PFSK-1 (cell line): ENCODE measurements at regions not wholly inside any gene's neighbourhood (a gene's known extent, or its start where the extent isn't known, plus 50 kb on each side); places are given as distances from the start of the nearest gene placed in this dataset.

ENCODE experiments used
- FOXP2 ChIP-seq: optimal IDR thresholded peaks from 2 replicates; pipeline ENCODE3; 2011; ENCODE audit warnings: borderline replicate concordance, control low read depth, inconsistent platforms; ENCODE audit not compliant: insufficient read depth; ENCODE audit errors: extremely low read length, extremely low read depth
- POLR2AphosphoS5 ChIP-seq: IDR thresholded peaks from 2 replicates; pipeline ENCODE4 v1.6.1; 2012; ENCODE audit warnings: low read depth, mild to moderate bottlenecking, control low read depth, low read length, moderate library complexity
- SIN3A ChIP-seq: IDR thresholded peaks from 2 replicates; pipeline ENCODE4 v1.6.1; 2012; ENCODE audit warnings: mild to moderate bottlenecking, low read length, moderate library complexity, borderline replicate concordance; ENCODE audit not compliant: insufficient read depth
- TAF1 ChIP-seq: IDR thresholded peaks from 2 replicates; pipeline ENCODE4 v1.6.1; 2012; ENCODE audit warnings: low read length, control low read depth, borderline replicate concordance; ENCODE audit not compliant: insufficient read depth
- TF ChIP-seq, protein P1 (sequence below), 2 experiments: IDR thresholded peaks; 2 replicates each; pipeline versions ENCODE4 v1.6.1 to v1.8.0; 2011 to 2012; ENCODE audit warnings: low read depth in 2 of 2, low read length in 2 of 2, control low read depth in 1 of 2, inconsistent platforms in 1 of 2, mild to moderate bottlenecking in 1 of 2, moderate library complexity in 1 of 2; ENCODE audit not compliant: insufficient read depth in 1 of 2

DNA sequence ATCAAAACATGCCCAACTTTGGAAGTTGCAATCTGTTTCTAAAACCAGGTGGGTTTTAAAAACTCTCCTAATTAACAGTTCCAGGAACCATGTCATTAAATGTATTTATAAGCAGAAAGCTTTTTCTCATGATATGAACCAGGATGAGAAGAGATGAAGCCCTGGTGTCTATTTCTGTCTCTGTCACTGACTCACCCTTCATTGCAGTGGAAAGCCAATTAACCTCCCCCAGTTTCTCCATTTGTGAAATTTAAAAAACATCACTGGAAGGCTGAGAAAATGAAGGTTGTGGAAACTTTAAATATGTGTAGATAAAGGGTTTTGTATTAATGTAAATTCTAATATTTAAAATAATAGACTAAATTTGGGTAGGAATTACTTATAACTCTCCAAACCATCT, 1088.0 kb downstream of the SORCS1 start:
- no peak for TF ChIP-seq POLR2AphosphoS5
- no peak for TF ChIP-seq FOXP2
- TF ChIP-seq TAF1: no peak
- TF ChIP-seq, protein P1, sequence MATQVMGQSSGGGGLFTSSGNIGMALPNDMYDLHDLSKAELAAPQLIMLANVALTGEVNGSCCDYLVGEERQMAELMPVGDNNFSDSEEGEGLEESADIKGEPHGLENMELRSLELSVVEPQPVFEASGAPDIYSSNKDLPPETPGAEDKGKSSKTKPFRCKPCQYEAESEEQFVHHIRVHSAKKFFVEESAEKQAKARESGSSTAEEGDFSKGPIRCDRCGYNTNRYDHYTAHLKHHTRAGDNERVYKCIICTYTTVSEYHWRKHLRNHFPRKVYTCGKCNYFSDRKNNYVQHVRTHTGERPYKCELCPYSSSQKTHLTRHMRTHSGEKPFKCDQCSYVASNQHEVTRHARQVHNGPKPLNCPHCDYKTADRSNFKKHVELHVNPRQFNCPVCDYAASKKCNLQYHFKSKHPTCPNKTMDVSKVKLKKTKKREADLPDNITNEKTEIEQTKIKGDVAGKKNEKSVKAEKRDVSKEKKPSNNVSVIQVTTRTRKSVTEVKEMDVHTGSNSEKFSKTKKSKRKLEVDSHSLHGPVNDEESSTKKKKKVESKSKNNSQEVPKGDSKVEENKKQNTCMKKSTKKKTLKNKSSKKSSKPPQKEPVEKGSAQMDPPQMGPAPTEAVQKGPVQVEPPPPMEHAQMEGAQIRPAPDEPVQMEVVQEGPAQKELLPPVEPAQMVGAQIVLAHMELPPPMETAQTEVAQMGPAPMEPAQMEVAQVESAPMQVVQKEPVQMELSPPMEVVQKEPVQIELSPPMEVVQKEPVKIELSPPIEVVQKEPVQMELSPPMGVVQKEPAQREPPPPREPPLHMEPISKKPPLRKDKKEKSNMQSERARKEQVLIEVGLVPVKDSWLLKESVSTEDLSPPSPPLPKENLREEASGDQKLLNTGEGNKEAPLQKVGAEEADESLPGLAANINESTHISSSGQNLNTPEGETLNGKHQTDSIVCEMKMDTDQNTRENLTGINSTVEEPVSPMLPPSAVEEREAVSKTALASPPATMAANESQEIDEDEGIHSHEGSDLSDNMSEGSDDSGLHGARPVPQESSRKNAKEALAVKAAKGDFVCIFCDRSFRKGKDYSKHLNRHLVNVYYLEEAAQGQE (IDR thresholded peaks at IDR 0.05; ENCODE audit: insufficient read depth in 1 of 2, low read depth in 2 of 2, low read length in 2 of 2): no peak
- TF ChIP-seq SIN3A: no peak

DNA sequence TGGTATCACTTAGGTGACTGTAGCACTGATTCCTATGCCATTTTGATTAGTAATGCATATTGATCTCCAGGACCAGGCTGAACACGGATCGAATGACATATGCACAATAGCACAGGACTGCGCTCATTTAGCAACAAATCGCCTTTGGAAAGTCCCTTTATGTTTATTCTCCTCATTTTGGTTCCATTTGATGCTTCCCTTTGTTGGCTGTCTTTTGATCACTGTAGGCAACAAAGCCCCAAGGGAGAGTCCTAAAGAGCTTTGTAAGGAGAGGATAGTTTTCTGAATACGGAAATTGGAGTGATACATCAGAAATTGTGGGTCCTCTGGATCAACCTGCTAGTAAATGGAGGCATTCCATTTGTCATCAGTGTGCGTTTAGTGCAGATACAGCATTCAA, 1111.4 kb downstream of the SORCS1 start:
- TF ChIP-seq SIN3A (no peak), TAF1 (no peak), FOXP2 (no peak), POLR2AphosphoS5 (no peak)
- TF ChIP-seq, protein P1 (IDR thresholded peaks at IDR 0.05; ENCODE audit: insufficient read depth in 1 of 2, low read depth in 2 of 2, low read length in 2 of 2): no peak

DNA sequence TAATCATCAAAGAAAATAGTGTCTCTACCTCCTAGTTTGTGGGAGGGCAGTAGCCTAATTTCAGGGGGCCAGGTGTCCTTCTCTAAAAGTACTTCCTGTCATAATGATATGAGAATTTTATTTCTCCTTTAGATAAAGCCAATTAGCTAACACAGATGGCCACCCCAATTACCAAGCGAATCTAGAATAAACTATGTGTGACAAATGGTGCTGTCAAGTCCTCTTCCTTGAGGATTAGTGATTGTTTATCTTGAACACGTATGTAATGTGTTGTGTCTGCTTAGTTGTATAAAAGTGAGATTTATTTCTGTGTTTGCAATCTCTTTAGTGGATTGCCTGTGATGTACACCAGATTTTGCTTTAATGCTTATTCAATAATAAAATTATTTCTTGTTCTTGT, 1120.0 kb downstream of the SORCS1 start:
- TF ChIP-seq, protein P1 (IDR thresholded peaks at IDR 0.05; ENCODE audit: insufficient read depth in 1 of 2, low read depth in 2 of 2, low read length in 2 of 2): no peak
- TF ChIP-seq TAF1: no peak
- TF ChIP-seq FOXP2: no peak

DNA sequence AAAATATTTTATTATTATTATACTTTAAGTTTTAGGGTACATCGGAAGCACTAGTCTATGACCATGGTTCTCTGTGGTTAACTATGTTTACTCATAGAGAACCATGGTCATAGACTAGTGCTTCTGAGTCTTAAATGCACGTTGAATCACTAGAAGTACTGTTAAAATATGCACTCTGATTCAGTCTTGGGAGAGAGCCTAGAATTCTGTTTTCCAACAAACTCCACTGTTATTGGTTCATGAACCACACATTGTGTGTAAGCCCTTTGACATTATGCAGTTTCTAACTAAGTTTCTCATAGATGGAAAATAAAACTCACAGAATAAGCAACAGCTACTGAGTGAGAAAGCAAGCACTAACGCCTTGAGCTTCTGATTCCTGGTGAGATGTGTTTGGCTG, 1120.6 kb downstream of the SORCS1 start:
- TF ChIP-seq SIN3A (no peak), POLR2AphosphoS5 (no peak), FOXP2 (no peak), TAF1 (no peak)
- TF ChIP-seq, protein P1 (IDR thresholded peaks at IDR 0.05; ENCODE audit: insufficient read depth in 1 of 2, low read depth in 2 of 2, low read length in 2 of 2): no peak

DNA sequence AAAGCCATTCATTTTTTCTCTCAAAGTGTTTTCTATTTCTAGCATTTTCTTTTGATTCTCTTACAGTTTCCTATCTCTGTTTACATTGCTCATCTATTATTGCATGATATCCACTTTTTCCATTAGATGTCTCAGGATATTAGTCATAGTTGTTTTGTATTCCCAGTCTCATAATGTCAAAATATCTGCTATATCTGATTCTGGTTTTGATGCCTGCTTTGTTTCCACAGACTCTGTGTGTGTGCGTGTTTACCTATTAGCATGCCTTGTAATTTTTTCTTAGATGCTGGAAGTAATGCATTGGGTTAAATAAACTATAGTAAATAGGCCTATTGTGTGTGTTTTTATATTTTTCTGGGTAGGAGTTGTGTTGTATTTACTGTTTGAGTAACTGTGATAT, 1126.3 kb downstream of the SORCS1 start:
- TF ChIP-seq POLR2AphosphoS5: no peak
- TF ChIP-seq SIN3A: no peak
- TF ChIP-seq FOXP2: no peak
- TF ChIP-seq TAF1: no peak
- TF ChIP-seq, protein P1 (IDR thresholded peaks at IDR 0.05; ENCODE audit: insufficient read depth in 1 of 2, low read depth in 2 of 2, low read length in 2 of 2): no peak
